GM19035 (cell line): ENCODE measurements at regions not wholly inside any gene's neighbourhood (a gene's known extent, or its start where the extent isn't known, plus 50 kb on each side); places are given as distances from the start of the nearest gene placed in this dataset.

Experiments used
- ATAC-seq: cut with Tn5 transposase; IDR thresholded peaks from one replicate; pipeline ENCODE4 v1.9.1; 2021; ENCODE audit not compliant: unreplicated experiment

- ATAC-seq: no peak
Observed at GRCh38 chrX:39648548-39649254, 449.1 kb downstream of the BCOR start.

GRCh38 chrX:39650768-39651347 is 446.9 kb downstream of the BCOR start:
- no peak for ATAC-seq

- no peak for ATAC-seq
Observed at GRCh38 chrX:39652336-39652735, 445.4 kb downstream of the BCOR start.

- ATAC-seq: no peak
Observed at GRCh38 chrX:39653691-39654090, 444.1 kb downstream of the BCOR start.

GRCh38 chrX:39654183-39654925 is 443.4 kb downstream of the BCOR start:
- no peak for ATAC-seq

GRCh38 chrX:39654952-39655351 is 442.8 kb downstream of the BCOR start:
- ATAC-seq: no peak

- ATAC-seq: no peak
Observed at GRCh38 chrX:39661116-39661907, 436.4 kb downstream of the BCOR start.

GRCh38 chrX:39665830-39666518 is 431.8 kb downstream of the BCOR start:
- no peak for ATAC-seq

GRCh38 chrX:39667191-39667590 is 430.6 kb downstream of the BCOR start:
- ATAC-seq: no peak

GRCh38 chrX:39667736-39668482 is 429.8 kb downstream of the BCOR start:
- no peak for ATAC-seq

- no peak for ATAC-seq
Observed at GRCh38 chrX:39669668-39670067, 428.1 kb downstream of the BCOR start.

- no peak for ATAC-seq
Observed at GRCh38 chrX:39670281-39670680, 427.5 kb downstream of the BCOR start.

GRCh38 chrX:39672405-39672804 is 425.4 kb downstream of the BCOR start:
- ATAC-seq: no peak

- ATAC-seq: no peak
Observed at GRCh38 chrX:39674490-39675161, 423.1 kb downstream of the BCOR start.

- ATAC-seq: no peak
Observed at GRCh38 chrX:39675162-39675553, 422.6 kb downstream of the BCOR start.

GRCh38 chrX:39675619-39676018 is 422.1 kb downstream of the BCOR start:
- no peak for ATAC-seq

- ATAC-seq: no peak
Observed at GRCh38 chrX:39676434-39676833, 421.3 kb downstream of the BCOR start.

GRCh38 chrX:39677585-39677977 is 420.2 kb downstream of the BCOR start:
- no peak for ATAC-seq

- no peak for ATAC-seq
Observed at GRCh38 chrX:39677978-39678791, 419.6 kb downstream of the BCOR start.
